ENCODE measurements at regions not wholly inside any gene's neighbourhood (a gene's known extent, or its start where the extent isn't known, plus 50 kb on each side); places are given as distances from the start of the nearest gene placed in this dataset.

DNA sequence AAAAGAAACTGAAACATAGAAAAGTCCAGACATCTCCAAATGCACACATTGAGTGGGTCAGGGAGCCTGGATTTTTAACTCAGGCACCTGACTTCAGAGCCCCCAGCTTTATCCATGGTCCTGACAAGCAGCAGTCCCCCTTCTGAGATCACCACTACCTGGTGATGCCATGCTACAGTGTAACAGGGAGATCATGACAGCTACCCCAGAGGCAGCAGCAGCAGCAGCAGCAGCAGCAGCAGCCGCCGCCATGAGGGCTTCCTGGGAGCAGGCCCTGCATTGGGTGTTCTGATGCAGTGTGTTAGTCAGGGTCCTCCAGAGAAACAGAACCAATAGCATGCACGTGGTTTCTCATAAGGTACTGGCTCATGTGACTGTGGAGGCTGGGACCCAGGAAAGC, 198.6 kb upstream of the SALL1 start:
- no peak for ATAC-seq

More for the DNA sequence above, 198.6 kb upstream of the SALL1 start:
- TF ChIP-seq, protein P1, sequence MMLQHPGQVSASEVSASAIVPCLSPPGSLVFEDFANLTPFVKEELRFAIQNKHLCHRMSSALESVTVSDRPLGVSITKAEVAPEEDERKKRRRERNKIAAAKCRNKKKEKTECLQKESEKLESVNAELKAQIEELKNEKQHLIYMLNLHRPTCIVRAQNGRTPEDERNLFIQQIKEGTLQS (IDR thresholded peaks at IDR 0.05) = no peak
- TF ChIP-seq ZFX (IDR thresholded peaks at IDR 0.05) (no peak), SRF (IDR thresholded peaks at IDR 0.05; ENCODE audit: low read depth) (no peak), CEBPB (IDR thresholded peaks at IDR 0.05; ENCODE audit: low read depth) (no peak), SIN3A (IDR thresholded peaks at IDR 0.05; ENCODE audit: low read depth) (no peak), EGR1 (IDR thresholded peaks at IDR 0.05; ENCODE audit: low read depth) (no peak), JUND (IDR thresholded peaks at IDR 0.05) (no peak), RAD21 (IDR thresholded peaks at IDR 0.05; ENCODE audit: low read depth) (no peak), SP1 (IDR thresholded peaks at IDR 0.05; ENCODE audit: low read depth) (no peak), TCF7L2 (IDR thresholded peaks at IDR 0.05; ENCODE audit: borderline replicate concordance, extremely low read depth, insufficient read depth, insufficient read length) (no peak), EZH2 (IDR thresholded peaks at IDR 0.05) (no peak), POLR2A (IDR thresholded peaks at IDR 0.05; ENCODE audit: borderline replicate concordance, extremely low read depth, insufficient read depth, insufficient read length) (no peak), EZH2phosphoT487 (IDR thresholded peaks at IDR 0.05; ENCODE audit: borderline replicate concordance) (no peak), FOSL1 (IDR thresholded peaks at IDR 0.05; ENCODE audit: low read depth) (no peak), ZNF274 (IDR thresholded peaks at IDR 0.05; ENCODE audit: low read depth, low read length) (no peak), POLR2AphosphoS5 (IDR thresholded peaks at IDR 0.05; ENCODE audit: low read depth, low read length) (no peak)
- TF ChIP-seq, protein P2, sequence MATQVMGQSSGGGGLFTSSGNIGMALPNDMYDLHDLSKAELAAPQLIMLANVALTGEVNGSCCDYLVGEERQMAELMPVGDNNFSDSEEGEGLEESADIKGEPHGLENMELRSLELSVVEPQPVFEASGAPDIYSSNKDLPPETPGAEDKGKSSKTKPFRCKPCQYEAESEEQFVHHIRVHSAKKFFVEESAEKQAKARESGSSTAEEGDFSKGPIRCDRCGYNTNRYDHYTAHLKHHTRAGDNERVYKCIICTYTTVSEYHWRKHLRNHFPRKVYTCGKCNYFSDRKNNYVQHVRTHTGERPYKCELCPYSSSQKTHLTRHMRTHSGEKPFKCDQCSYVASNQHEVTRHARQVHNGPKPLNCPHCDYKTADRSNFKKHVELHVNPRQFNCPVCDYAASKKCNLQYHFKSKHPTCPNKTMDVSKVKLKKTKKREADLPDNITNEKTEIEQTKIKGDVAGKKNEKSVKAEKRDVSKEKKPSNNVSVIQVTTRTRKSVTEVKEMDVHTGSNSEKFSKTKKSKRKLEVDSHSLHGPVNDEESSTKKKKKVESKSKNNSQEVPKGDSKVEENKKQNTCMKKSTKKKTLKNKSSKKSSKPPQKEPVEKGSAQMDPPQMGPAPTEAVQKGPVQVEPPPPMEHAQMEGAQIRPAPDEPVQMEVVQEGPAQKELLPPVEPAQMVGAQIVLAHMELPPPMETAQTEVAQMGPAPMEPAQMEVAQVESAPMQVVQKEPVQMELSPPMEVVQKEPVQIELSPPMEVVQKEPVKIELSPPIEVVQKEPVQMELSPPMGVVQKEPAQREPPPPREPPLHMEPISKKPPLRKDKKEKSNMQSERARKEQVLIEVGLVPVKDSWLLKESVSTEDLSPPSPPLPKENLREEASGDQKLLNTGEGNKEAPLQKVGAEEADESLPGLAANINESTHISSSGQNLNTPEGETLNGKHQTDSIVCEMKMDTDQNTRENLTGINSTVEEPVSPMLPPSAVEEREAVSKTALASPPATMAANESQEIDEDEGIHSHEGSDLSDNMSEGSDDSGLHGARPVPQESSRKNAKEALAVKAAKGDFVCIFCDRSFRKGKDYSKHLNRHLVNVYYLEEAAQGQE (IDR thresholded peaks at IDR 0.05; ENCODE audit: low read depth) = no peak
- TF ChIP-seq, protein P3, sequence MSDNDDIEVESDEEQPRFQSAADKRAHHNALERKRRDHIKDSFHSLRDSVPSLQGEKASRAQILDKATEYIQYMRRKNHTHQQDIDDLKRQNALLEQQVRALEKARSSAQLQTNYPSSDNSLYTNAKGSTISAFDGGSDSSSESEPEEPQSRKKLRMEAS (IDR thresholded peaks at IDR 0.05) = no peak
- TF ChIP-seq, protein P4, sequence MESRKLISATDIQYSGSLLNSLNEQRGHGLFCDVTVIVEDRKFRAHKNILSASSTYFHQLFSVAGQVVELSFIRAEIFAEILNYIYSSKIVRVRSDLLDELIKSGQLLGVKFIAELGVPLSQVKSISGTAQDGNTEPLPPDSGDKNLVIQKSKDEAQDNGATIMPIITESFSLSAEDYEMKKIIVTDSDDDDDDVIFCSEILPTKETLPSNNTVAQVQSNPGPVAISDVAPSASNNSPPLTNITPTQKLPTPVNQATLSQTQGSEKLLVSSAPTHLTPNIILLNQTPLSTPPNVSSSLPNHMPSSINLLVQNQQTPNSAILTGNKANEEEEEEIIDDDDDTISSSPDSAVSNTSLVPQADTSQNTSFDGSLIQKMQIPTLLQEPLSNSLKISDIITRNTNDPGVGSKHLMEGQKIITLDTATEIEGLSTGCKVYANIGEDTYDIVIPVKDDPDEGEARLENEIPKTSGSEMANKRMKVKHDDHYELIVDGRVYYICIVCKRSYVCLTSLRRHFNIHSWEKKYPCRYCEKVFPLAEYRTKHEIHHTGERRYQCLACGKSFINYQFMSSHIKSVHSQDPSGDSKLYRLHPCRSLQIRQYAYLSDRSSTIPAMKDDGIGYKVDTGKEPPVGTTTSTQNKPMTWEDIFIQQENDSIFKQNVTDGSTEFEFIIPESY (IDR thresholded peaks at IDR 0.05; ENCODE audit: extremely low read depth, insufficient replicate concordance, low read length) = no peak
- Histone ChIP-seq H3K4me3 (replicated peaks in 1 of 2; ENCODE audit: low read depth in 1 of 2, low read length in 2 of 2) (no peak overlapping the region), H3K9me3 (ENCODE audit: control insufficient read depth in 1 of 2, insufficient read depth in 1 of 2, low read depth in 1 of 2, low read length in 2 of 2) (peaks cover 3% of the 10 kb centered on the region in 2 experiments; a peak in 2 of 4 replicates), H4K20me1 (ENCODE audit: insufficient read depth) (no peaks in the 10 kb centered on the region), H3K36me3 (ENCODE audit: control insufficient read depth in 1 of 2, insufficient read depth in 2 of 2, low read length in 2 of 2) (no peaks in the 10 kb centered on the region), H3K9ac (ENCODE audit: low read length) (no peak overlapping the region), H2AFZ (ENCODE audit: low read depth, low read length, poor library complexity, severe bottlenecking) (no peak overlapping the region), H3K9me2 (ENCODE audit: insufficient read depth) (no peaks in the 10 kb centered on the region), H3K4me1 (ENCODE audit: control insufficient read depth in 1 of 2, insufficient read depth in 2 of 2, low read length in 2 of 2) (no peaks in the 10 kb centered on the region), H3K27ac (ENCODE audit: low read depth, low read length) (no peak overlapping the region), H3K27me3 (ENCODE audit: insufficient read depth, low read length) (no peaks in the 10 kb centered on the region), H3K4me2 (ENCODE audit: low read length) (no peak overlapping the region), H3K79me2 (ENCODE audit: insufficient read depth, low read length) (no peaks in the 10 kb centered on the region)
- RAD21 ChIA-PET (ENCODE audit: low non-redundant PET in 1 of 2, low total read pairs in 2 of 2, uncharacterized antibody in 2 of 2, unreplicated experiment in 2 of 2) = no interaction called here
- CTCF ChIA-PET = no interaction called here
- intact Hi-C loops (cut with micrococcal nuclease) = no loop called here
- POLR2A ChIA-PET = no interaction called here
- no TSS peak for BruUV-seq (replicated peaks)
- no peak for DNase-seq (ENCODE audit: low read depth, low spot score)
